Progenitor cell of endocrine pancreas (in vitro differentiated cells): ENCODE measurements at regions not wholly inside any gene's neighbourhood (a gene's known extent, or its start where the extent isn't known, plus 50 kb on each side); places are given as distances from the start of the nearest gene placed in this dataset.
A peak's percentile ranks its signal among the peaks of the same experiment; 100 is the strongest.

ENCODE experiments used
- DNase-seq: peaks from one replicate; pipeline ENCODE4 v3.0.0; 2021; ENCODE audit warnings: low spot score; ENCODE audit not compliant: unreplicated experiment
- H3K27ac Mint-ChIP-seq: 2 replicates; pipeline ENCODE4 v1.8.0; 2021; ENCODE audit warnings: mild to moderate bottlenecking, moderate library complexity, mixed read lengths
- H3K27me3 Mint-ChIP-seq: 2 replicates; pipeline ENCODE4 v1.8.0; 2021; ENCODE audit warnings: mixed read lengths
- H3K36me3 Mint-ChIP-seq: 2 replicates; pipeline ENCODE4 v1.8.0; 2022; ENCODE audit warnings: mixed read lengths; ENCODE audit not compliant: insufficient read depth
- H3K4me1 Mint-ChIP-seq: 2 replicates; pipeline ENCODE4 v1.8.0; 2021; ENCODE audit warnings: low read depth, mixed read lengths
- H3K4me3 Mint-ChIP-seq: 2 replicates; pipeline ENCODE4 v1.8.0; 2021; ENCODE audit warnings: low read depth, mild to moderate bottlenecking, moderate library complexity, mixed read lengths
- H3K9me3 Mint-ChIP-seq: 2 replicates; pipeline ENCODE4 v1.8.0; 2021; ENCODE audit warnings: low read depth, mixed read lengths
- CTCF ChIP-seq: fragments of 200-600 bp; sonication (generic); IDR thresholded peaks from one replicate; pipeline ENCODE4 v1.5.0; 2021; ENCODE audit warnings: antibody characterized with exemption, mild to moderate bottlenecking; ENCODE audit not compliant: unreplicated experiment

GRCh38 chr11:27184458-27185312 is 144.1 kb downstream of the BBOX1 start:
- no peak for TF ChIP-seq CTCF
- DNase-seq: no peak
- H3K4me3 Mint-ChIP-seq: no peak overlapping the region
- no peaks in the 10 kb centered on the region for H3K9me3 Mint-ChIP-seq
- no peaks in the 10 kb centered on the region for H3K36me3 Mint-ChIP-seq
- no peak overlapping the region for H3K27ac Mint-ChIP-seq
- peaks cover 47% of the 10 kb centered on the region for H3K4me1 Mint-ChIP-seq
- H3K27me3 Mint-ChIP-seq: no peaks in the 10 kb centered on the region

- H3K4me1 Mint-ChIP-seq: peaks cover 40% of the 10 kb centered on the region
- H3K9me3 Mint-ChIP-seq: no peaks in the 10 kb centered on the region
- no peaks in the 10 kb centered on the region for H3K36me3 Mint-ChIP-seq
- TF ChIP-seq CTCF: peak; percentile 83
- DNase-seq: peak; percentile 20
- H3K4me3 Mint-ChIP-seq: no peak overlapping the region
- H3K27me3 Mint-ChIP-seq: no peaks in the 10 kb centered on the region
- H3K27ac Mint-ChIP-seq: peak overlapping the region; percentile 18
Measured at GRCh38 chr11:27183672-27184457, 143.2 kb downstream of the BBOX1 start.

- no peak overlapping the region for H3K4me3 Mint-ChIP-seq
- TF ChIP-seq CTCF: no peak
- no peaks in the 10 kb centered on the region for H3K9me3 Mint-ChIP-seq
Measured at GRCh38 chr11:27179334-27179733, 138.7 kb downstream of the BBOX1 start.

GRCh38 chr11:27178859-27179258 is 138.2 kb downstream of the BBOX1 start:
- H3K27me3 Mint-ChIP-seq: peaks cover 4% of the 10 kb centered on the region
- H3K27ac Mint-ChIP-seq: no peak overlapping the region
- H3K9me3 Mint-ChIP-seq: no peaks in the 10 kb centered on the region
- TF ChIP-seq CTCF: no peak
- peaks cover 3% of the 10 kb centered on the region for H3K36me3 Mint-ChIP-seq
- no peak for DNase-seq
- no peak overlapping the region for H3K4me3 Mint-ChIP-seq
- peaks cover 12% of the 10 kb centered on the region for H3K4me1 Mint-ChIP-seq

More at GRCh38 chr11:27179334-27179733, 138.7 kb downstream of the BBOX1 start:
- peaks cover 12% of the 10 kb centered on the region for H3K4me1 Mint-ChIP-seq
- no peak overlapping the region for H3K27ac Mint-ChIP-seq
- peaks cover 3% of the 10 kb centered on the region for H3K36me3 Mint-ChIP-seq
- DNase-seq: no peak
- peaks cover 4% of the 10 kb centered on the region for H3K27me3 Mint-ChIP-seq
